GM12878 (cell line): ENCODE measurements at regions not wholly inside any gene's neighbourhood (a gene's known extent, or its start where the extent isn't known, plus 50 kb on each side); places are given as distances from the start of the nearest gene placed in this dataset.

Experiments
- ATAC-seq: fragments of 200-7000 bp; cut with Tn5 transposase; 3 replicates; pipeline ENCODE4 v1.9.1; 2020; ENCODE audit warnings: mild to moderate bottlenecking, moderate library complexity
- BruUV-seq: library from RNA; stranded (reverse); fragments of 400-500 nt; replicated peaks from 2 replicates; lab custom pipeline; 2021; lab: Mats Ljungman, UMichigan
- CTCF ChIA-PET: fragments of 300-600 bp; sonication (Branson Sonifier 250); formaldehyde crosslinking; extraction: SDS; loops from one replicate; lab custom pipeline; 2021; ENCODE audit warnings: inconsistent platforms; lab: Yijun Ruan, JAX
- POLR2A ChIA-PET: fragments of 350-600 bp; formaldehyde crosslinking; extraction: SDS; loops from one replicate; lab custom pipeline; 2021; ENCODE audit warnings: inconsistent platforms; lab: Charles Lee
- RAD21 ChIA-PET: fragments of 300-600 bp; sonication (Branson Sonifier 250); formaldehyde crosslinking; loops from one replicate; lab custom pipeline; 2023; ENCODE audit warnings: antibody characterized with exemption; ENCODE audit not compliant: unreplicated experiment; lab: Charles Lee
- SMC1A ChIA-PET: fragments of 300-600 bp; sonication (Branson Sonifier 250); formaldehyde crosslinking; loops from one replicate; lab custom pipeline; 2023; ENCODE audit not compliant: unreplicated experiment, uncharacterized antibody; lab: Charles Lee
- DNase-seq: peaks from one replicate; pipeline ENCODE4 v3.0.0-alpha.2; 2011; ENCODE audit warnings: low read depth, low spot score
- FAIRE-seq: peaks from 3 replicates; lab custom pipeline; 2011; peaks lifted over from hg19 to GRCh38; lab: Jason Lieb, UNC
- H2AFZ ChIP-seq: 2 replicates; pipeline ENCODE4 v1.6.0; 2011; ENCODE audit warnings: low read depth, low read length, control low read depth; ENCODE audit not compliant: control insufficient read depth
- H3K27ac ChIP-seq: 2 replicates; pipeline ENCODE4 v1.5.1; 2011; ENCODE audit warnings: control low read depth; ENCODE audit not compliant: control insufficient read depth, insufficient read depth
- H3K27me3 ChIP-seq, 2 experiments: replicated peaks in 1 of 2; 2 replicates each; pipeline versions ENCODE4 v1.6.0 to v1.6.1; 2011; ENCODE audit warnings: low read length in 1 of 2; ENCODE audit not compliant: control insufficient read depth in 2 of 2, insufficient read depth in 2 of 2
- H3K36me3 ChIP-seq, 2 experiments: 2 replicates each; pipeline ENCODE4 v1.5.1; 2011; ENCODE audit warnings: low read length in 1 of 2; ENCODE audit not compliant: control insufficient read depth in 2 of 2, insufficient read depth in 2 of 2
- H3K4me1 ChIP-seq: 2 replicates; pipeline ENCODE4 v1.6.1; 2011; ENCODE audit warnings: mild to moderate bottlenecking, low read length, moderate library complexity, mixed read lengths; ENCODE audit not compliant: control insufficient read depth, insufficient read depth
- H3K4me2 ChIP-seq: 2 replicates; pipeline ENCODE4 v1.6.0; 2011; ENCODE audit warnings: control low read depth; ENCODE audit not compliant: control insufficient read depth, insufficient read depth
- H3K4me3 ChIP-seq: fragments of 200-600 bp; sonication (generic); 2 replicates; pipeline ENCODE4 v1.5.1; 2016
- H3K79me2 ChIP-seq: 2 replicates; pipeline ENCODE4 v1.6.0; 2011; ENCODE audit warnings: low read length; ENCODE audit not compliant: control insufficient read depth, insufficient read depth
- H3K9ac ChIP-seq: 2 replicates; pipeline ENCODE4 v1.8.0; 2011; ENCODE audit warnings: low read length, control low read depth, mixed read lengths; ENCODE audit not compliant: control insufficient read depth, insufficient read depth
- H3K9me3 ChIP-seq: replicated peaks from 3 replicates; pipeline ENCODE4 v1.5.1; 2011; ENCODE audit warnings: mild to moderate bottlenecking, low read length; ENCODE audit not compliant: control insufficient read depth, insufficient read depth
- H4K20me1 ChIP-seq: 2 replicates; pipeline ENCODE4 v1.6.0; 2011; ENCODE audit not compliant: control insufficient read depth, insufficient read depth
- BRCA1 ChIP-seq: IDR thresholded peaks from 2 replicates; pipeline ENCODE4 v1.6.1; 2011; ENCODE audit warnings: low read depth, low read length, improper control_type of control experiment
- CHD1 ChIP-seq: IDR thresholded peaks from 2 replicates; pipeline ENCODE4 v1.6.1; 2012; ENCODE audit warnings: low read depth, low read length, improper control_type of control experiment
- E2F4 ChIP-seq: IDR thresholded peaks from 2 replicates; pipeline ENCODE4 v1.6.1; 2012; ENCODE audit warnings: low read depth, low read length, improper control_type of control experiment
- EGR1 ChIP-seq, 2 experiments: IDR thresholded peaks; 1 replicate in 1 of 2; 2 replicates in 1 of 2; pipeline ENCODE4 v1.6.1; 2011 to 2012; ENCODE audit warnings: low read depth in 2 of 2, low read length in 2 of 2, borderline replicate concordance in 1 of 2, mild to moderate bottlenecking in 1 of 2, moderate library complexity in 1 of 2
- KLF5 ChIP-seq: fragments of 450-650 bp; IDR thresholded peaks from 2 replicates; pipeline ENCODE4 v1.6.1; 2014; ENCODE audit warnings: mild to moderate bottlenecking; ENCODE audit not compliant: partially characterized antibody
- MTA2 ChIP-seq: fragments of 450-650 bp; IDR thresholded peaks from 2 replicates; pipeline ENCODE4 v1.6.1; 2016; ENCODE audit warnings: low read depth, mild to moderate bottlenecking, moderate library complexity
- NFYA ChIP-seq: IDR thresholded peaks from 2 replicates; pipeline ENCODE4 v1.6.1; 2011; ENCODE audit warnings: low read depth, mild to moderate bottlenecking, low read length, improper control_type of control experiment, borderline replicate concordance
- PAX8 ChIP-seq: fragments of 450-650 bp; IDR thresholded peaks from 2 replicates; pipeline ENCODE4 v1.6.1; 2017; ENCODE audit warnings: mild to moderate bottlenecking, moderate library complexity
- POU2F2 ChIP-seq: IDR thresholded peaks from 3 replicates; pipeline ENCODE4 v1.6.1; 2011; ENCODE audit warnings: low read depth, mild to moderate bottlenecking, low read length, borderline replicate concordance
- TCF3 ChIP-seq: IDR thresholded peaks from 2 replicates; pipeline ENCODE4 v1.6.1; 2012; ENCODE audit warnings: low read depth, mild to moderate bottlenecking, low read length, borderline replicate concordance; ENCODE audit not compliant: insufficient read depth
- YY1 ChIP-seq: IDR thresholded peaks from 2 replicates; pipeline ENCODE4 v1.6.1; 2011; ENCODE audit warnings: low read depth, mild to moderate bottlenecking, low read length
- WGBS: methylation state at CpG from one replicate; pipeline ENCODE4 v1.1.6; 2016; ENCODE audit warnings: low lambda C conversion rate; ENCODE audit not compliant: insufficient replicate concordance, insufficient coverage; ENCODE audit errors: missing lambda C conversion rate; 5-methylcytosine and 5-hydroxymethylcytosine counted together
- in situ Hi-C: fragments of 300-500 bp; cut with MboI; formaldehyde crosslinking; loops from 9 replicates; pipeline ENCODE4 v1.14.3; 2018; ENCODE audit warnings: mixed read lengths
- intact Hi-C: fragments of 100-400 bp; cut with micrococcal nuclease; formaldehyde crosslinking; loops from one replicate; pipeline ENCODE4 v1.14.2; 2022; ENCODE audit not compliant: unreplicated experiment
- TF ChIP-seq, protein P1 (sequence below): fragments of 450-650 bp; IDR thresholded peaks from 2 replicates; pipeline ENCODE4 v1.6.1; 2017; ENCODE audit warnings: mild to moderate bottlenecking, moderate library complexity
- TF ChIP-seq, protein P2 (sequence below): IDR thresholded peaks from 2 replicates; pipeline ENCODE4 v1.6.1; 2011; ENCODE audit warnings: borderline replicate concordance, low read depth, mild to moderate bottlenecking, moderate library complexity, low read length; ENCODE audit not compliant: insufficient read depth, poor library complexity, severe bottlenecking
- TF ChIP-seq, protein P3 (sequence below): fragments of 450-650 bp; formaldehyde crosslinking; IDR thresholded peaks from 2 replicates; pipeline ENCODE4 v1.5.0; 2022; ENCODE audit warnings: mild to moderate bottlenecking, missing genetic modification characterization

DNA sequence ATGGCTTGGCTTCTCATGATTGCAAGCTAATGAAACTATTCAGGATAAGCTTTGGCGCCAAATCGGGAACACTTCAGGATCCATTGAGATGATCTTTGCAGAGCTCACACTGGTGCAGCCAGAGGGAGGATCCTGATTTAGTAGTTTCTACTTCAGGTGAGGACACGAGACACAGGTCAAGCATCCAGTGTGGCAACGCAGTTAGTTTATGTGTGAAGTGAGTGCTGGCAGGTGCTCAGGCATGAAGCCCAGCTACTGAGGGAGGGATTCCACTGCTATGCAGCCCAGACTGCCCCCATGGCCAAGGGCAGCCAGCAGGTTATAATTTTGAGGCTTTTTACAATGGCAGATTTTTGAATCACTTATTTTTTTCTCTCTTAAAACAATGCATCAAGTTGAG is 113.5 kb upstream of the PCED1B start (continued):
- TF ChIP-seq, protein P1, sequence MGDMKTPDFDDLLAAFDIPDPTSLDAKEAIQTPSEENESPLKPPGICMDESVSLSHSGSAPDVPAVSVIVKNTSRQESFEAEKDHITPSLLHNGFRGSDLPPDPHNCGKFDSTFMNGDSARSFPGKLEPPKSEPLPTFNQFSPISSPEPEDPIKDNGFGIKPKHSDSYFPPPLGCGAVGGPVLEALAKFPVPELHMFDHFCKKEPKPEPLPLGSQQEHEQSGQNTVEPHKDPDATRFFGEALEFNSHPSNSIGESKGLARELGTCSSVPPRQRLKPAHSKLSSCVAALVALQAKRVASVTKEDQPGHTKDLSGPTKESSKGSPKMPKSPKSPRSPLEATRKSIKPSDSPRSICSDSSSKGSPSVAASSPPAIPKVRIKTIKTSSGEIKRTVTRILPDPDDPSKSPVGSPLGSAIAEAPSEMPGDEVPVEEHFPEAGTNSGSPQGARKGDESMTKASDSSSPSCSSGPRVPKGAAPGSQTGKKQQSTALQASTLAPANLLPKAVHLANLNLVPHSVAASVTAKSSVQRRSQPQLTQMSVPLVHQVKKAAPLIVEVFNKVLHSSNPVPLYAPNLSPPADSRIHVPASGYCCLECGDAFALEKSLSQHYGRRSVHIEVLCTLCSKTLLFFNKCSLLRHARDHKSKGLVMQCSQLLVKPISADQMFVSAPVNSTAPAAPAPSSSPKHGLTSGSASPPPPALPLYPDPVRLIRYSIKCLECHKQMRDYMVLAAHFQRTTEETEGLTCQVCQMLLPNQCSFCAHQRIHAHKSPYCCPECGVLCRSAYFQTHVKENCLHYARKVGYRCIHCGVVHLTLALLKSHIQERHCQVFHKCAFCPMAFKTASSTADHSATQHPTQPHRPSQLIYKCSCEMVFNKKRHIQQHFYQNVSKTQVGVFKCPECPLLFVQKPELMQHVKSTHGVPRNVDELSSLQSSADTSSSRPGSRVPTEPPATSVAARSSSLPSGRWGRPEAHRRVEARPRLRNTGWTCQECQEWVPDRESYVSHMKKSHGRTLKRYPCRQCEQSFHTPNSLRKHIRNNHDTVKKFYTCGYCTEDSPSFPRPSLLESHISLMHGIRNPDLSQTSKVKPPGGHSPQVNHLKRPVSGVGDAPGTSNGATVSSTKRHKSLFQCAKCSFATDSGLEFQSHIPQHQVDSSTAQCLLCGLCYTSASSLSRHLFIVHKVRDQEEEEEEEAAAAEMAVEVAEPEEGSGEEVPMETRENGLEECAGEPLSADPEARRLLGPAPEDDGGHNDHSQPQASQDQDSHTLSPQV, result no peak
- TF ChIP-seq YY1 (no peak), KLF5 (no peak), POU2F2 (no peak), EGR1 (IDR thresholded peaks at IDR 0.05; ENCODE audit: borderline replicate concordance in 1 of 2, low read depth in 2 of 2, low read length in 2 of 2) (no peak)
- TF ChIP-seq, protein P2, sequence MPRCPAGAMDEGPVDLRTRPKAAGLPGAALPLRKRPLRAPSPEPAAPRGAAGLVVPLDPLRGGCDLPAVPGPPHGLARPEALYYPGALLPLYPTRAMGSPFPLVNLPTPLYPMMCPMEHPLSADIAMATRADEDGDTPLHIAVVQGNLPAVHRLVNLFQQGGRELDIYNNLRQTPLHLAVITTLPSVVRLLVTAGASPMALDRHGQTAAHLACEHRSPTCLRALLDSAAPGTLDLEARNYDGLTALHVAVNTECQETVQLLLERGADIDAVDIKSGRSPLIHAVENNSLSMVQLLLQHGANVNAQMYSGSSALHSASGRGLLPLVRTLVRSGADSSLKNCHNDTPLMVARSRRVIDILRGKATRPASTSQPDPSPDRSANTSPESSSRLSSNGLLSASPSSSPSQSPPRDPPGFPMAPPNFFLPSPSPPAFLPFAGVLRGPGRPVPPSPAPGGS, result no peak

GRCh38 chr12:46970636-46971035 is 108.8 kb upstream of the PCED1B start:
- FAIRE-seq, result no peak
- in situ Hi-C loops, result no loop called here
- H3K4me3 ChIP-seq, result no peak overlapping the region
- TF ChIP-seq, protein P3, sequence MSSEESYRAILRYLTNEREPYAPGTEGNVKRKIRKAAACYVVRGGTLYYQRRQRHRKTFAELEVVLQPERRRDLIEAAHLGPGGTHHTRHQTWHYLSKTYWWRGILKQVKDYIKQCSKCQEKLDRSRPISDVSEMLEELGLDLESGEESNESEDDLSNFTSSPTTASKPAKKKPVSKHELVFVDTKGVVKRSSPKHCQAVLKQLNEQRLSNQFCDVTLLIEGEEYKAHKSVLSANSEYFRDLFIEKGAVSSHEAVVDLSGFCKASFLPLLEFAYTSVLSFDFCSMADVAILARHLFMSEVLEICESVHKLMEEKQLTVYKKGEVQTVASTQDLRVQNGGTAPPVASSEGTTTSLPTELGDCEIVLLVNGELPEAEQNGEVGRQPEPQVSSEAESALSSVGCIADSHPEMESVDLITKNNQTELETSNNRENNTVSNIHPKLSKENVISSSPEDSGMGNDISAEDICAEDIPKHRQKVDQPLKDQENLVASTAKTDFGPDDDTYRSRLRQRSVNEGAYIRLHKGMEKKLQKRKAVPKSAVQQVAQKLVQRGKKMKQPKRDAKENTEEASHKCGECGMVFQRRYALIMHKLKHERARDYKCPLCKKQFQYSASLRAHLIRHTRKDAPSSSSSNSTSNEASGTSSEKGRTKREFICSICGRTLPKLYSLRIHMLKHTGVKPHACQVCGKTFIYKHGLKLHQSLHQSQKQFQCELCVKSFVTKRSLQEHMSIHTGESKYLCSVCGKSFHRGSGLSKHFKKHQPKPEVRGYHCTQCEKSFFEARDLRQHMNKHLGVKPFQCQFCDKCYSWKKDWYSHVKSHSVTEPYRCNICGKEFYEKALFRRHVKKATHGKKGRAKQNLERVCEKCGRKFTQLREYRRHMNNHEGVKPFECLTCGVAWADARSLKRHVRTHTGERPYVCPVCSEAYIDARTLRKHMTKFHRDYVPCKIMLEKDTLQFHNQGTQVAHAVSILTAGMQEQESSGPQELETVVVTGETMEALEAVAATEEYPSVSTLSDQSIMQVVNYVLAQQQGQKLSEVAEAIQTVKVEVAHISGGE, result no peak
- TF ChIP-seq CHD1, result no peak
- no peak for TF ChIP-seq MTA2
- no peak for TF ChIP-seq NFYA
- no peak for TF ChIP-seq TCF3
- TF ChIP-seq E2F4, result no peak
- no peak for TF ChIP-seq BRCA1
- no peak for TF ChIP-seq PAX8
- TF ChIP-seq YY1, result no peak

More at GRCh38 chr12:46970636-46971035, 108.8 kb upstream of the PCED1B start:
- ChIA-PET POLR2A (no interaction called here), SMC1A (no interaction called here), CTCF (no interaction called here), RAD21 (no interaction called here)
- Histone ChIP-seq H3K27ac (no peak overlapping the region), H3K9me3 (no peaks in the 10 kb centered on the region), H3K79me2 (no peaks in the 10 kb centered on the region), H3K4me1 (no peaks in the 10 kb centered on the region), H3K9ac (no peak overlapping the region), H2AFZ (no peak overlapping the region), H3K4me2 (no peak overlapping the region), H4K20me1 (no peaks in the 10 kb centered on the region), H3K27me3 (no peaks in the 10 kb centered on the region), H3K36me3 (no peaks in the 10 kb centered on the region)
- WGBS, result 29% methylated on average over 5 of the region's 5 CpGs
- DNase-seq, result no peak
- intact Hi-C loops, result no loop called here
- BruUV-seq, result no TSS peak
- no peak for ATAC-seq
